ENCODE measurements at regions not wholly inside any gene's neighbourhood (a gene's known extent, or its start where the extent isn't known, plus 50 kb on each side); places are given as distances from the start of the nearest gene placed in this dataset.

DNA sequence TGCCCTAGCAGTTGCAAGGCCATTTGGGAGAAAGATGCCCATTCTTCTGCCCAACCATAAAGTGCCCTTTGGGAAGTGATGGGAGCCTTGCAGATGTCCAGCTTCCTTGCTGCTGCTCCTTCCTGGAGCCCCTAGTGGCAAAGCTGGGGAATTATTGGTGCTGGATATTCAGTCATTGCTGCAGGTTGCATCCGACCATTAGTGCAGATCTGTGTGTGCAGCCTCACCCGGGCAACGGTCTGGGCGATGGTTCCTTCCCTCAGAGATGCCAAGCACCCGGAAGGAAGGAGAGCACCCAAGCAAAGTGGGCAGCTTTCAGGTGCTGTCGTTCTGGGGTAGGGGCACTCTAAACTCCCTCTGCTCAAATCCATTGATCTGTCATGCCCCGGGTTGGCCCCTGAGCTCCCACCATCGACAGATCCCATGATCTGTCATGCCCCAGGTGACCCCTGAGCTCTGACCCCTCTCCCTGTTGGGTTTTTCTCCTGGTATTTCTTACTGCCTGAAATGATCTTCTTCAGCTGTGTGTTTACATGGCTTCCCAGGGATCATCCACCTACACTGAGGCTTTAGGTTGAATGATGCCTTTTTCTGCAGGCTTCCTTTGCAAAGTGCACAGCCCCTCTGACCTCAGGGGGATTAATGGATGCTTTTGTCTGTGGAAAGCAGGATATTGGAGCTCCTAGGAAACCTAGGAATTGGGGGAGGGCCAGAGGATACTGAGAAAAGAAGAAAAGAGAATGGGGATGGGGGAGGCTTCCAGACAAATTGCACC is 467.5 kb downstream of the PTPRU start:
- TF ChIP-seq, protein P1, sequence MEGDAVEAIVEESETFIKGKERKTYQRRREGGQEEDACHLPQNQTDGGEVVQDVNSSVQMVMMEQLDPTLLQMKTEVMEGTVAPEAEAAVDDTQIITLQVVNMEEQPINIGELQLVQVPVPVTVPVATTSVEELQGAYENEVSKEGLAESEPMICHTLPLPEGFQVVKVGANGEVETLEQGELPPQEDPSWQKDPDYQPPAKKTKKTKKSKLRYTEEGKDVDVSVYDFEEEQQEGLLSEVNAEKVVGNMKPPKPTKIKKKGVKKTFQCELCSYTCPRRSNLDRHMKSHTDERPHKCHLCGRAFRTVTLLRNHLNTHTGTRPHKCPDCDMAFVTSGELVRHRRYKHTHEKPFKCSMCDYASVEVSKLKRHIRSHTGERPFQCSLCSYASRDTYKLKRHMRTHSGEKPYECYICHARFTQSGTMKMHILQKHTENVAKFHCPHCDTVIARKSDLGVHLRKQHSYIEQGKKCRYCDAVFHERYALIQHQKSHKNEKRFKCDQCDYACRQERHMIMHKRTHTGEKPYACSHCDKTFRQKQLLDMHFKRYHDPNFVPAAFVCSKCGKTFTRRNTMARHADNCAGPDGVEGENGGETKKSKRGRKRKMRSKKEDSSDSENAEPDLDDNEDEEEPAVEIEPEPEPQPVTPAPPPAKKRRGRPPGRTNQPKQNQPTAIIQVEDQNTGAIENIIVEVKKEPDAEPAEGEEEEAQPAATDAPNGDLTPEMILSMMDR (IDR thresholded peaks at IDR 0.05) = peak; percentile 29 to 49 (median 44)
- no peak for TF ChIP-seq EP300 (IDR thresholded peaks at IDR 0.05)
- no peak for TF ChIP-seq POLR2A (IDR thresholded peaks at IDR 0.05)
- Histone ChIP-seq H3K36me3 (no peaks in the 10 kb centered on the region), H3K4me3 (no peak overlapping the region), H3K9me3 (no peaks in the 10 kb centered on the region), H3K4me1 (no peaks in the 10 kb centered on the region), H3K27me3 (peaks cover 0 to 18% of the 10 kb centered on the region in 2 donors), H3K27ac (no peak overlapping the region)
- WGBS, 2 donors = 14 to 33% methylated on average over 8 of the region's 8 CpGs
- DNase-seq (ENCODE audit: low spot score in 2 of 2) = peak in 1 of 2 donors; percentile 8

DNA sequence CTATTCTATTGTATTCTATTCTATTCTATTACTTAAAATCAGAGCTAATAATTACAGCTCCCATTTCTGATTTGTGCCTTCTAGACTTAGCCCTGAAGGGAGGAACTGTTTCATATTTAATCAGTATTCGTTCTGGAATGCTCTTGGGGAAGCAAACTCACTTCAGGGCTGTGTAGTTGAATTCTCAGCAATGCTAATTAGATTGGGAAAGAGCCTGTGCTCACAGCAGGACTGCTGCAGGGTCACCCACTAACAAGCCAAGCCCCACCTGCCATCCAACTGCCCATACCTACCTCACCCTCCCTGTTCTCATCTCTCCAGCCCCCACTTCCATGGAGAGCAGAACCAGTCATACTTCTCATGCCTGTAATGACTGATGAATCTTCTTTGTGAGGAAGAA is 464.2 kb downstream of the PTPRU start:
- Histone ChIP-seq H3K4me3 (no peak overlapping the region), H3K36me3 (no peaks in the 10 kb centered on the region), H3K27me3 (no peaks in the 10 kb centered on the region), H3K4me1 (no peaks in the 10 kb centered on the region), H3K27ac (no peak overlapping the region), H3K9me3 (no peaks in the 10 kb centered on the region)
- no peak for DNase-seq (ENCODE audit: low spot score in 2 of 2)
- TF ChIP-seq POLR2A (IDR thresholded peaks at IDR 0.05) (no peak), EP300 (IDR thresholded peaks at IDR 0.05) (no peak)
- TF ChIP-seq, protein P1 (IDR thresholded peaks at IDR 0.05) = no peak
- WGBS, 2 donors = 25 to 46% methylated on average over 1 of the region's 1 CpG

DNA sequence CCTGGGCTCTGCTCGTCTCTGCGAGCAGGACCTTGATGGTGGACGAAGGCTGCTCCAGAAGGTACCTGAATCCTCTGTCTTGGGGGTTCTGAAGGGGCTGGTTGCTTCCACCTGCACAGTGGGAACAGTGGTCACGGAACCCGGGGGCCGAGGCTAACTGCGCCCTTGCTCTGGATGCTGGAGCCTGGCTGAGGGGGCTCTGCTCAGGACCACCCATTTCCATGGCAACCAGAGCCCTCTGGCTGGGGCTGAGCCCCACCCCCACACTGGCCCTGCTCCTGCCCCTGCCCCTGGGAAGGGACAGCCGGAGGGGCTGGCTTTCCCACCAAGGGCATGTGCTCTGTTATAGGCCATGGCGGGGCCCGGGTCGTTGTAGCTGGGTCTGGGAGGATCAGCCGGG is 462.3 kb downstream of the PTPRU start:
- Histone ChIP-seq H3K9me3 (peaks cover 0 to 5% (median 0%) of the 10 kb centered on the region in 4 donors), H3K27me3 (no peaks in the 10 kb centered on the region)

DNA sequence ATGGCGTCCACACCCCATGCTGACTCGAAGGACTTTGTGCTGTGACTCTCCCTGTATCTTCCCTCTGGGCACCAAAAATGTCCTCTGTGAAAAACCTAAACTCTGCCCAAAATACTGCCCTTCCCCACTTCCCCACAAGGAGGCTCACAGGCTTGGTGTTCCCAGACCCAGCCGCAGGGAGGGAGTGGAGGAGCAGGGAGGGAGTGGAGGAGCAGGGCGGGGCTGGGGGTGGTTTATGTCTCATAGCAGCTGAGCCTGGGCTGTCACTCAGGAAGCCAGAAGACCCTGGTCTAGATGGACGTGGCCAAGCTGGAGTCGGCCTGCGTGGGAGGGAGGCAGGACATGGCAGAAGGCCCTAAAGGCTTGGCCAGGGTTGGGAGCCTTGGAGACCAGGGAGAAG is 461.7 kb downstream of the PTPRU start:
- no peak for TF ChIP-seq EP300 (IDR thresholded peaks at IDR 0.05)
- TF ChIP-seq, protein P1 (IDR thresholded peaks at IDR 0.05) = peak in 3 of 5 experiments; percentile 13 to 26 (median 23)
- Histone ChIP-seq H3K4me1 (no peaks in the 10 kb centered on the region), H3K9me3 (peaks cover 0 to 10% (median 0%) of the 10 kb centered on the region in 4 donors), H3K4me3 (no peak overlapping the region), H3K27me3 (no peaks in the 10 kb centered on the region), H3K36me3 (no peaks in the 10 kb centered on the region), H3K27ac (no peak overlapping the region)
- DNase-seq (ENCODE audit: low spot score in 2 of 2) = no peak
- WGBS, 2 donors = 33 to 52% methylated on average over 7 of the region's 7 CpGs

More for the DNA sequence above, 462.3 kb downstream of the PTPRU start:
- no peak for TF ChIP-seq POLR2A (IDR thresholded peaks at IDR 0.05)
- TF ChIP-seq, protein P1 (IDR thresholded peaks at IDR 0.05) = no peak
- no peak for TF ChIP-seq EP300 (IDR thresholded peaks at IDR 0.05)
- Histone ChIP-seq H3K36me3 (no peaks in the 10 kb centered on the region), H3K27ac (no peak overlapping the region), H3K4me1 (no peaks in the 10 kb centered on the region), H3K4me3 (no peak overlapping the region)
- no peak for DNase-seq (ENCODE audit: low spot score in 2 of 2)
- WGBS, 2 donors = 79 to 88% methylated on average over 12 of the region's 12 CpGs

DNA sequence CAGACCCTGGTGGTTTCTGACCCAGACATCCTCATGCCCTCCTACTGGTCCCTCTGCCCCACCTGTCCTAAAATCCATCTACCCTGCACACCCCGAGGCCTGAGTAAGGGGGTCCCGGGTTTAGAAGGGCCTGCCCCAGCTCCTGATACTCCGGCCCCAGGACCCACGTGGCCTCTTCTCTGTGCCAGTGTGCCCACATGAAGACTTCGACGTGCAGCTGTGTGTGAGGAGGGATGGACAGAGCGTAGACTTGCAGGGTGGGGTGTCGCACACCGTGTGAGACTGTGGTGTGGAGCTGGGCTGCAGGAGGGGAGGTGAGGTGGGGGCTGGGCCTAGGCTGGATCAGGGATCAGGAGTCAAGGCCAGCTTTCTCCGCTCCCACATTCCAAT is 461.1 kb downstream of the PTPRU start:
- 84% methylated on average over 10 of the region's 10 CpGs for WGBS, 2 donors
- Histone ChIP-seq H3K4me1 (no peaks in the 10 kb centered on the region), H3K27me3 (no peaks in the 10 kb centered on the region), H3K36me3 (no peaks in the 10 kb centered on the region), H3K27ac (no peak overlapping the region), H3K9me3 (peaks cover 0 to 14% (median 0%) of the 10 kb centered on the region in 4 donors), H3K4me3 (no peak overlapping the region)
- TF ChIP-seq, protein P1 (IDR thresholded peaks at IDR 0.05) = no peak
- TF ChIP-seq POLR2A (IDR thresholded peaks at IDR 0.05) (no peak), EP300 (IDR thresholded peaks at IDR 0.05) (no peak)
- no peak for DNase-seq (ENCODE audit: low spot score in 2 of 2)
